ENCODE measurements at regions not wholly inside any gene's neighbourhood (a gene's known extent, or its start where the extent isn't known, plus 50 kb on each side); places are given as distances from the start of the nearest gene placed in this dataset.

DNA sequence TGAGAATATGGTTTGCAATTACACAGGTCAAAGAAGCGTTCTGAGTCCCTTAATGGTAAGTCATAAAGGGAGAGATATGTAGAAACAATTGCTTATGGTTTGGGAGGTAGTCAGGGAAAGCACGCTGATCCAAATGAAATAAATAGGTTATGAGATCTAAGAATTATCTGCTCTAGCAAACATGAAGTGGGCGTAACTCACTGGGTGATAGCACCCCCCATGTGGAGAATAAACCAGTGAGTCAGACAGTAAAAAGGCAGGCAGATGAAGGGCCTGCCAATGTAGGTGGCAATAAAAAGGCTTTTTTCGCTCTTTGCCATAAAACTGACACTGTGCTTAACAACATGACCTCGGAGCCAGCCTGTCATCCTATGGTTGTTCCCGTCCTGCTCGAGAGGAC is 306.9 kb downstream of the GLRX3 start (continued):
- TF ChIP-seq, protein P1, sequence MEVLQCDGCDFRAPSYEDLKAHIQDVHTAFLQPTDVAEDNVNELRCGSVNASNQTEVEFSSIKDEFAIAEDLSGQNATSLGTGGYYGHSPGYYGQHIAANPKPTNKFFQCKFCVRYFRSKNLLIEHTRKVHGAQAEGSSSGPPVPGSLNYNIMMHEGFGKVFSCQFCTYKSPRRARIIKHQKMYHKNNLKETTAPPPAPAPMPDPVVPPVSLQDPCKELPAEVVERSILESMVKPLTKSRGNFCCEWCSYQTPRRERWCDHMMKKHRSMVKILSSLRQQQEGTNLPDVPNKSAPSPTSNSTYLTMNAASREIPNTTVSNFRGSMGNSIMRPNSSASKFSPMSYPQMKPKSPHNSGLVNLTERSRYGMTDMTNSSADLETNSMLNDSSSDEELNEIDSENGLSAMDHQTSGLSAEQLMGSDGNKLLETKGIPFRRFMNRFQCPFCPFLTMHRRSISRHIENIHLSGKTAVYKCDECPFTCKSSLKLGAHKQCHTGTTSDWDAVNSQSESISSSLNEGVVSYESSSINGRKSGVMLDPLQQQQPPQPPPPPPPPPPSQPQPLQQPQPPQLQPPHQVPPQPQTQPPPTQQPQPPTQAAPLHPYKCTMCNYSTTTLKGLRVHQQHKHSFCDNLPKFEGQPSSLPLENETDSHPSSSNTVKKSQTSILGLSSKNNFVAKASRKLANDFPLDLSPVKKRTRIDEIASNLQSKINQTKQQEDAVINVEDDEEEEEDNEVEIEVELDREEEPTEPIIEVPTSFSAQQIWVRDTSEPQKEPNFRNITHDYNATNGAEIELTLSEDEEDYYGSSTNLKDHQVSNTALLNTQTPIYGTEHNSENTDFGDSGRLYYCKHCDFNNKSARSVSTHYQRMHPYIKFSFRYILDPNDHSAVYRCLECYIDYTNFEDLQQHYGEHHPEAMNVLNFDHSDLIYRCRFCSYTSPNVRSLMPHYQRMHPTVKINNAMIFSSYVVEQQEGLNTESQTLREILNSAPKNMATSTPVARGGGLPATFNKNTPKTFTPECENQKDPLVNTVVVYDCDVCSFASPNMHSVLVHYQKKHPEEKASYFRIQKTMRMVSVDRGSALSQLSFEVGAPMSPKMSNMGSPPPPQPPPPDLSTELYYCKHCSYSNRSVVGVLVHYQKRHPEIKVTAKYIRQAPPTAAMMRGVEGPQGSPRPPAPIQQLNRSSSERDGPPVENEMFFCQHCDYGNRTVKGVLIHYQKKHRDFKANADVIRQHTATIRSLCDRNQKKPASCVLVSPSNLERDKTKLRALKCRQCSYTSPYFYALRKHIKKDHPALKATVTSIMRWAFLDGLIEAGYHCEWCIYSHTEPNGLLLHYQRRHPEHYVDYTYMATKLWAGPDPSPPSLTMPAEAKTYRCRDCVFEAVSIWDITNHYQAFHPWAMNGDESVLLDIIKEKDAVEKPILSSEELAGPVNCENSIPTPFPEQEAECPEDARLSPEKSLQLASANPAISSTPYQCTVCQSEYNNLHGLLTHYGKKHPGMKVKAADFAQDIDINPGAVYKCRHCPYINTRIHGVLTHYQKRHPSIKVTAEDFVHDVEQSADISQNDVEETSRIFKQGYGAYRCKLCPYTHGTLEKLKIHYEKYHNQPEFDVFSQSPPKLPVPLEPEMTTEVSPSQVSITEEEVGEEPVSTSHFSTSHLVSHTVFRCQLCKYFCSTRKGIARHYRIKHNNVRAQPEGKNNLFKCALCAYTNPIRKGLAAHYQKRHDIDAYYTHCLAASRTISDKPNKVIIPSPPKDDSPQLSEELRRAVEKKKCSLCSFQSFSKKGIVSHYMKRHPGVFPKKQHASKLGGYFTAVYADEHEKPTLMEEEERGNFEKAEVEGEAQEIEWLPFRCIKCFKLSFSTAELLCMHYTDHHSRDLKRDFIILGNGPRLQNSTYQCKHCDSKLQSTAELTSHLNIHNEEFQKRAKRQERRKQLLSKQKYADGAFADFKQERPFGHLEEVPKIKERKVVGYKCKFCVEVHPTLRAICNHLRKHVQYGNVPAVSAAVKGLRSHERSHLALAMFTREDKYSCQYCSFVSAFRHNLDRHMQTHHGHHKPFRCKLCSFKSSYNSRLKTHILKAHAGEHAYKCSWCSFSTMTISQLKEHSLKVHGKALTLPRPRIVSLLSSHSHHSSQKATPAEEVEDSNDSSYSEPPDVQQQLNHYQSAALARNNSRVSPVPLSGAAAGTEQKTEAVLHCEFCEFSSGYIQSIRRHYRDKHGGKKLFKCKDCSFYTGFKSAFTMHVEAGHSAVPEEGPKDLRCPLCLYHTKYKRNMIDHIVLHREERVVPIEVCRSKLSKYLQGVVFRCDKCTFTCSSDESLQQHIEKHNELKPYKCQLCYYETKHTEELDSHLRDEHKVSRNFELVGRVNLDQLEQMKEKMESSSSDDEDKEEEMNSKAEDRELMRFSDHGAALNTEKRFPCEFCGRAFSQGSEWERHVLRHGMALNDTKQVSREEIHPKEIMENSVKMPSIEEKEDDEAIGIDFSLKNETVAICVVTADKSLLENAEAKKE (CRISPR knock-in tag; IDR thresholded peaks at IDR 0.05): no peak
- no peak for TF ChIP-seq POLR2AphosphoS5 (IDR thresholded peaks at IDR 0.05; ENCODE audit: low read depth)

DNA sequence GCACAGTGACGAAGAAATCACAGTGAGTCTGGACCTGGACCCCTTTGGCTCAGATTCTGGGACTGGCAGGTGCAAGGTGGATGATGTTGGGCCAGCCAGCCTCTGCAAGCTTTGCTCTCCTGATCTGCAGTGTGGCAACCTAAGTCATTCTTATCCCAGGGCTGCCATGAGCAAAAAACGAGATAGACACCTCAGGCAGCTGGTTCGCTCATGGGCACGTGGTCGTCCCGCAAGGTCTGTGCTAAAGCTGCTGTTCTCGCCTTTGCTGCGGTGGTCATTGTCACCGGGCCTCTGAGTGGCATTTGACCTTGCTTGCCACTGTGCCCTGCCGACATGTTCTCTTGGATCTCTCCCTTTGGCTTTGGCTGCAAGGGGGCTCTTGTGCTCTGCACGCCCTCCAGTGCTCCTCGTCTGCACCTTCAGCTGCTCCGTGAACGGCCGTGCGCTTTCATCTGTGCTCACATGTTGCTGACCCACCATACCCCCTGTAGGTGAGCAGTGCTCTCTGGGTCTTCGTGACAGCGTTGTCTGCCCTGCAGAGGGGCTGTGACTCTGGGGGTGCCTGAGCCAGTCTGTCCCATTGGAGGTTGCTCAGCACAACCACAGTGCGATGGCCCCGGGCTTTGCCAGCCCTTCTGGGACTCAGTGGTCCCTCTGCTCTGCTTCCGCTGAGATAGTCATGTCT is 317.0 kb downstream of the GLRX3 start:
- no peaks in the 10 kb centered on the region for H4K20me1 ChIP-seq (replicated peaks; ENCODE audit: insufficient read depth)
- TF ChIP-seq, protein P1 (CRISPR knock-in tag; IDR thresholded peaks at IDR 0.05): no peak
- TF ChIP-seq, protein P2, sequence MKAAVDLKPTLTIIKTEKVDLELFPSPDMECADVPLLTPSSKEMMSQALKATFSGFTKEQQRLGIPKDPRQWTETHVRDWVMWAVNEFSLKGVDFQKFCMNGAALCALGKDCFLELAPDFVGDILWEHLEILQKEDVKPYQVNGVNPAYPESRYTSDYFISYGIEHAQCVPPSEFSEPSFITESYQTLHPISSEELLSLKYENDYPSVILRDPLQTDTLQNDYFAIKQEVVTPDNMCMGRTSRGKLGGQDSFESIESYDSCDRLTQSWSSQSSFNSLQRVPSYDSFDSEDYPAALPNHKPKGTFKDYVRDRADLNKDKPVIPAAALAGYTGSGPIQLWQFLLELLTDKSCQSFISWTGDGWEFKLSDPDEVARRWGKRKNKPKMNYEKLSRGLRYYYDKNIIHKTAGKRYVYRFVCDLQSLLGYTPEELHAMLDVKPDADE (IDR thresholded peaks at IDR 0.05): no peak

More for the DNA sequence above, 317.0 kb downstream of the GLRX3 start:
- Histone ChIP-seq H3K36me3 (ENCODE audit: insufficient read depth) (peaks cover 10% of the 10 kb centered on the region), H3F3A (replicated peaks; ENCODE audit: low read depth) (no peaks in the 10 kb centered on the region), H3K27me3 (ENCODE audit: insufficient read depth) (no peaks in the 10 kb centered on the region), H2AFZ (no peak overlapping the region), H3K9me2 (ENCODE audit: insufficient read depth) (no peaks in the 10 kb centered on the region), H3K4me1 (ENCODE audit: insufficient read depth) (no peaks in the 10 kb centered on the region), H3K4me3 (no peak overlapping the region), H3K27ac (ENCODE audit: low read depth) (no peak overlapping the region), H3K4me2 (no peak overlapping the region), H3K79me2 (replicated peaks; ENCODE audit: insufficient read depth) (no peaks in the 10 kb centered on the region)
- no peaks in the 10 kb centered on the region for H3K4me1 Mint-ChIP-seq
- no peak overlapping the region for H3K27ac Mint-ChIP-seq
- H3K27me3 Mint-ChIP-seq (ENCODE audit: insufficient read depth, low read depth, poor library complexity): peaks cover under 1% of the 10 kb centered on the region
- ATAC-seq (no peak), DNase-seq (ENCODE audit: low spot score) (no peak)
- H3K36me3 Mint-ChIP-seq (ENCODE audit: low read depth): peaks cover 39% of the 10 kb centered on the region
- H3K9me3 Mint-ChIP-seq: peaks cover 98% of the 10 kb centered on the region
- H3K4me3 Mint-ChIP-seq: no peak overlapping the region

All from GM23338 (cell line).